HG02884 (cell line): ENCODE measurements at regions not wholly inside any gene's neighbourhood (a gene's known extent, or its start where the extent isn't known, plus 50 kb on each side); places are given as distances from the start of the nearest gene placed in this dataset.
"Not testable (repeated sequence)": the region's sequence is repeated elsewhere in the genome, so short reads cannot be mapped to it uniquely, and the experiment has no call there.

Experiments
- ATAC-seq: cut with Tn5 transposase; IDR thresholded peaks from one replicate; pipeline ENCODE4 v1.9.1; 2021; ENCODE audit warnings: mild to moderate bottlenecking, moderate library complexity; ENCODE audit not compliant: unreplicated experiment

DNA sequence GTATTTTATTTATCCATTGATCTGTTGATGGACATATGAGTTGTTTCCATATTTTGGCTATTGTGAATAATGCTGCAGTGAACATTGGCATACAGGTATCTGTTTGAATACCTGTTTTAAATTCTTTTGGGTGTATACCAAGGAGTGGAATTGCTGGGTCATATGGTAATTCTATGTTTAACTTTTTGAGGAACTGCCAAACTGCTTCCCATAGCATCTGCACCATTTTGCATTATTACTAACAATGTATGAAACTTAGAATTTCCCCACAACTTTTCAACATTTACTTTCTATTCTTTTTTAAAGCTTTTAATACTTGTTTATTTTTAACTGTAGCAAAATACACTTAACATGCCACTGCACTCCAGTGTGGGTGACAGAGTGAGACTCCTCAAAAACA, 57.0 kb upstream of the MSN start:
- no peak for ATAC-seq

DNA sequence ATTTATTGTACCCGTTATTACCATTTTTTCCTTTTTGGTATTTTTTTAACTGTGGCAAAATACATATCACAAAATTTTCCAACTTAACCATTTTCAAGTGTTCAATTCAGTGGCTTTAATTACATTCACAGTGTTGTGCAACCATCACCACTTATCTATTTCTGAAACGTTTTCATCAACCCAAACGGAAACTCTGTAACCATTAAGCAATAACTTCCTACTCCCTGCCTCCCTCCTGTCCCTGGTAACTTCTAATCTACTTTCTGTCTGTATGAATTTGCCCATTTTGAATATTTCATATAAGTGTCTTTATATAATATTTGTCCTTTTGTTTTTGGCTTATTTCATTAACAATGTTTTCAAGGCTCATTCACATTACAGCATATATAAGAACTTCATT, 57.4 kb upstream of the MSN start:
- ATAC-seq, result no peak

DNA sequence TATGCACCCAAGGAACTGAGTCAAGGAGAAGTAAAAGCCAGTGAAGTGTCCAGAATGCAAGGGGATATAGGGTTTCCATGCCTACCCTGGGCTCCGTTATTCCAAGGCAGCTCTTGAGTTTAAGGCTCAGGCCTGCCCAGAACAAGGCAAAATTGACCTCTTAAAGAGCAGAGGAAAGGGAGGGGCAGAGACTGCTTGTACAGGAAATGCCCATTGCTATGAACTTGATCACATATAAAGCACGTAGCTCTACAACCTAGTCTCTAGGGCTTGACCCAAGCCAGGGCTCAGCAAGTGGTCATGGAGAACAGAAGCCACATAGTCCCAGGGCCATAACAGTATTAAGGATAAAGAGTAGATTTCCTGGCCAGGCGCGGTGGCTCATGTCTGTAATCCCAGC, 58.2 kb upstream of the MSN start:
- no peak for ATAC-seq

DNA sequence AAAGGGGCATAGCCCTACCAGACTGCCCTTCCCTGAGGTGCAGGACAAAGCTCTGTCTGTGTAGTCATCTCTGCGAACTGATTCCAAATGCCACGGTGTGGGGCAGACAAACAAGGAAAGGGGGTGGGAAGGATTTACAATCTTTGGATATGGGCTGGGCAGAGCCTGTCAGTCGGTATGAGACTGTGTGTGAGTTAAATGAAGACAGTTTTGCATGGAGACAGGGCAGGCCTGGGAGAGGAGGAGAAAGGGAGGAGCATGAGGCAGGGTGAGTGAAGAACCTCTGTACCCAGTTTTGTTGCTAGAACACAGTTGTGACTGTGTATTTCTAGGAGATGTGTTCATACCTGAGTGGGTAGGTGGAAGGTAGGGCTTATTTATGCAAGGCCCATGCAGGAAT, 59.4 kb upstream of the MSN start:
- no peak for ATAC-seq

DNA sequence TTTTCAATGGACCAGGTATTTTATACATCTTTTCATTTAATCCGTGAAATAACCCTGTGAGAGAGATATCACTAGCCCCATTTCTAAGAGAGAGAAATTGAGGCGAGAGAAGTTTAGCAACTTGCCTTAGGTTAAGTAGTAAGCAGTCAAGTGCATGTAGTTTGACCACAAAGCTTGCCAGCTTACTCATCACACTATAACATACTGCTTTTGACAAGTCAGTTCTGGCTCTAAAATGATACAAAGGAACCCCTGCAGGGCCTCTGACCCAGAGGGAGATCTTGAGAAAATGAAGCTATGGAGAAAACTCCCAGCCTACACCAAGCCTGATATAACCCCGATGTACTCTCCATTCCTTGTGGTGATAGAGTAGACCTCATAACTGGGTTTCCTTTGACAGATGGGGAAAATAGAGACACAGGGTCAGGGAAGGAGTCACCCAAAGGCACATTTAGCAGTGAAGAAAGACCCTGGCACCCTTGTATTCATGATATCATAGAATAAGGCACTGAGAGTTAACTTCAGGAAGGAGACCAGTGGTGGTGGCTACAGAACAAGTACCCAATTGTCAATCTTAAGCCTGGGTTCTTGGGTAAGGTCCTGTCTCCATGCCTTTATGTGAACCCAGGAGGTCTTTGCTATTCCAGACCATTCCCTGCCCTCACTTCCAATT, 60.2 kb upstream of the MSN start:
- no peak for ATAC-seq

DNA sequence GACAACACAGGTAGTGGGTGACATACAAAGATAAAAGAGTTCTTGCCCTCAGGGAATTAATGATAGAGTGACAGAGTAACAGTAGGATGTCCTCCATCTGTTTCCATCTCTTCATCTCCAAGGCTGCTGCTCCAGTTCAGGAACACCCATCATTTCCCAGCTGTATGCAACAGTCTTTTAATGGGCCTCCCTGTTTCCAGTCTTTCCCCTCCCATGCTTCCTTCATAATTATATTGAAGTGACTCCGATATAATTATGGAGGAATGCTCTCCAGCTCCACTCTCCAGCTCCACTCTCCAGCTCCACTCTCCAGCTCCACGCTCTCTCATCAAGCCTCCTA, 65.3 kb upstream of the MSN start:
- ATAC-seq, result no peak

DNA sequence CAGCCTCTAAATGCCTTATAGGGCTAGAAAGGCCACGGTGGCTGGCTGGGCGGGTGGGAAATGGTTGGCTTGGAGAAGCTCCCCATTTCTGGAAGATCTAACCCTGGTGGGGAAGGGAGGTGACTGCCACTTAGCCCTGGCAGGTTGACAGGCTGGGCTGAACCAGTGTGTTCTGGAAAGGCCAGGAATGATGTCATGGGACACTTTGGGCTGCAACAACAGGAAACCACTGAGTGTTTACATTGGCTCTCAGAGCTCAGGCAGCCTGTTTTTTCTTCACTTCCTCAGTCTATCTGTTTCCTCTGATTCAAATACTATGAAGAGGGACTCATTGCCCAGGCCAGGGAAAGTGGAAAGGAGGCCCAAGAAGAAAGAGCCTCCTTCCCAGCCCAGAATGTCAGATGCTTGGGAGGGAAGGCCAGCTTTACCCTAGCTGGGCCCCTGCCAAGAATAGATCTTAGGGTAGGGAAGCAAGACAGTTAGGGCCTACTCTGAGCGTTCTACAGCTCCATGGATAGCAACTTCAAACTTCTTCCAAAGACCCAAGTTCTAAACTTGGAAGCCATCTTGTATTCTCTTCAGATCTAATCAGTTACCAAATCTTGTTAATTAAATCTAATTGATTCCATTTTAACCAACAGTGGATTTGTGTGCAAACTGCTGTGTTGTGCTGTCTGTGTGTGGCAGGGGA, 65.8 kb upstream of the MSN start:
- ATAC-seq, result peak; percentile 56

DNA sequence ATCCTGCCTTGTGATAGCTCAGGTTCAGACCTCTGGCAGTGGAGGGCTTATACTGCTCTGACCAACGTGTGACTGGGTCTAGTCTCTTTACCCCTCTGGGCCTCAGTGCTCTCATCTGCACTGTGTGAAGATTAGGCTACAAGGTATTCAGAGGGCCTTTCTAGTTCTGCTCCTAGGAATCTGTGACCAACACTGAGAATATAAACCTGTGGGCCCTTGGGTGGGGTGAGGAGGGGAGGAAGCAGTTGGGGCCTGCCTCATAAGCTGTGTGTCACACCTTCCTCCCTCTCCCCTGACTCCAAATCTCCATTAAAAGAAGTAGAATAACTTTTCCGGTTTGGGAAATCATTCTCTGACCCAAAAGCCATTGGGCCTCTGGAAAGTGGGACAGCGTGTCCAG, 66.3 kb upstream of the MSN start:
- ATAC-seq, result no peak

DNA sequence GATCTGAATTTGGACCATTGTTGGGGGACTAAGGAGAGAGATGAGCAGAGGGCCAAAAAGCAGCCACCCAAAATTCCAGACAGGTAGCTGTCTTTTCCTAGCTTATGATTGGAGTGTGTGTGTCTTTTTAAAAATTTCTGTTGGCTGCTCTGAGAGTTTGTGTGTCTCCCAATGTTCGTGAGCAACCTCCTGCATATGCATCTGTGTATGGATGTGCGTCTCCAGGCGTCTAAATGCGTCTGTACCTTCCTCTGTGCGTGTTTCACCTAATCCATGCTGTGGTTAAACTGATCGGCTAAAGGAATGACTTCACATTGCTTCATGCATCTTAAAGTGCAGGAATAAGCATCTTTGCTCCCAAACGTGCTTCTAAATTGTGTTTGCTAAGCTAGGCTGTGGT, 65.5 kb upstream of the LAS1L start:
- no peak for ATAC-seq

DNA sequence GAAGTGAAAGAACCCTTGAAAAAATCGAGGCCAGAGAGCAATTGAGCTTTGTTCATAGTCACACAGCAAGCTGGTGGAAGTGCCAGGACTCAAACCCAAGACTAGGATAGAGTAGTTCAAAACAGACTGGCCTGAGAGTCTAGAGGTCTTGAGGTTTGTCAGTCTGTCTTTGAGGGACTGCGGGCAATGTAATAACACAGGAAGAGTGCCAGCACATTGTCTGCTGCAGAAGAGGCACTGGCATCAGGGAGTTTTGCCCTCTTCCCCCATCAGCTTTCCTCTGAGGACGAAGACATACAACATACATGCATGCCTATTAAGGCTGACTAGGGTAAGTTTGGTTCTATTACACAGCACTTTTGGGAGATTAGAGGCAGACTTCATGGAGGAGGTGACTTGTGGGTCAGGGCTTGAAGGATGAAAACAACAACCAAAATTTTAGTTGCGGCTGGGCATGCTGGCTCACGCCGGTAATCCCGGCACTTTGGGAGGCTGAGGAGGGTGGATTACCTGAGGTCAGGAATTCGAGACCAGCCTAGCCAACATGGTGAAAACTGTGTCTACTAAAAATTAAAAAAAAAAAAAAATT, 64.1 kb upstream of the LAS1L start:
- no peak for ATAC-seq

DNA sequence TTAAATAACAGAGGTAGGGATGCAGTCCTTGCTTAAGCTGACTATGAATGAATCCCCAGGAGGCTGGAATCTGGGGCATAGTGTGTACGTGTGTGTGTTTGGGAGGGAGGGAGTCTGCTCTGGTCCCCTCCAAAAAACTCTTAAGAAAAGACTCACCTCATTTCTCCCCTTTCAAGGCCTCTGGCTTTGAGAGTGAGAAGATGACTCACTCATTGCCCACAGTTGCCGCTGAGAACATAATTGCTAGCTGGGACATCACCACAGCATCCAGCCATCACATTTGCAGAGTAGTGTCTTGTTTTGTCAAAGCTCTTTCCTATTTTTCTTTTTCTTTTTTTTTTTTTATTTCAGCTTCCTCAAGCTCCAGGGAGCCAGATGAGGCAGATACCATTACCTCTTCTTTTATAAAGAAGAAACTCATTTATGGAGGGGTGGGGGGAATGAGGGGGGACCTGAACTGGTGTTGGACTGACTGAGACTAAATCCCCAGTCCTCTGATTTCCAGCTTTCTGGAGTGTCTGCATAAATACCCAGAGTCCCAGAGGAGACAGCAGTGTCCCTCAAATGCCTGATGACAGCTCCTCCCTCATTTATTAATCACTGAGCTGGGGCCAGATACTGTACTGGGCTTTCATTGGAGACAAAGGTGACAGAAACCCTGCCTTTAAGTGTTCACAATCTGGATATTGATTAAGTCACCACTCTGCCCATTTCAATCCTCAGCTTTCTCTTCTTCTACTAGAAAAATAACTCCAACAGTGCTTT, 61.9 kb upstream of the LAS1L start:
- peak; percentile 62 for ATAC-seq

DNA sequence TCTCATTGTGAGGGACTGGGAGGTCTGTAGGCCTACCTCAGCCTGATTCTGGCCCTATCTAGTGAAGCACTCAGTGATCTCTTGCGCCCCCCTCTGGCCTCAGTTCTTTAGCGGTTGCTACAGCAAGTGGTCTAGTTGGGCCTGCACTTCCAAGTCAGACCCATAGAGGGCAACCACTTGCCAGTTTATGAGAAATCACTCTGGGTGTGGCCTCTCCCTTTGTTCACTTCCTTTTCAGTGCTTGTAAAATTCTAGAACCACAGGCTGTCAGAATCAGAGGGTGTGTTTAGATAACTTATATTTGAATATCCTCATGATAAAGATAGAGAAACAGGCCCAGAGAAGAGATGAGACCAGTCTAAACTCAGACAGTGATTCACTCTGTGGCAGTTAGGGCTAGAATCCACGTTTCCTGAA, 60.9 kb upstream of the LAS1L start:
- peak; percentile 58 for ATAC-seq

DNA sequence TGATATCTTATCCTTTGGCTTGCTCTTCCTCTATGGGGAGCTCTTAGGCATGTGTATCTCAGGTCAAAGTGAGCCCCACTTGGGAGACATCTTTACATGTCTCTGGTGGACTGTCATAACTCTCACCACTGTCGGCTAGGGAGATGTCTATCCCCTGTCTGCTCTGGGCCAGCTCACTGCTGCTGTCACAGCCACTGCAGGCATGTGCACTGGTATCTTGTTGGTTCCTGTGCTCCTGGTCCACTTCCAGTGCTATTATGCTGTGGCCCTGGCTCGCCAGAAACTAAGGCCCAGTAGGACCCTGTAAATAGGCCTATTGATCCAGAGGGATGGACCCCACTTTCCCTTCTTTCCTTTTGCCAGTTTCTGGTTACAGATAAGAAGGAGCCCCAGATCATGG, 56.6 kb upstream of the LAS1L start:
- ATAC-seq, result no peak

DNA sequence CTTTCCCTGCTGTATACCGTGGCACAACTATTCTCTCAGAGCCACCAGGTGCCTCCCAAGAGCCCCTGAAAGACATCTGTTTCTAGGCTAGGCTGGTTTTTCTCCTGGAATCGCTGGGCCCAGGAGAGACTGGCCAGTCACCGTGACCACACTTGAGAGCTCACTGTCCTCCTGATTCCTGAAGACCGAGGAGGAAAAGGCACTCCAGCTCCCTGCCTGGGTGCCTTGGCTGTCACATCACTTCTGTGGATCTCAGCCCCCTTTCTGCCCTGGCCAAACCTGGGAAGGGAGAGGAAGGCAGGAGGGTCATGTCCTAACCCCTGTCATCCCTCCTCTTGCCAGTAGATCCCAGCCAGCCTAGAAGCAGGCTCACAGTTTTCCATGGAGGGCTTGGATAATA, 54.7 kb upstream of the LAS1L start:
- ATAC-seq, result no peak

DNA sequence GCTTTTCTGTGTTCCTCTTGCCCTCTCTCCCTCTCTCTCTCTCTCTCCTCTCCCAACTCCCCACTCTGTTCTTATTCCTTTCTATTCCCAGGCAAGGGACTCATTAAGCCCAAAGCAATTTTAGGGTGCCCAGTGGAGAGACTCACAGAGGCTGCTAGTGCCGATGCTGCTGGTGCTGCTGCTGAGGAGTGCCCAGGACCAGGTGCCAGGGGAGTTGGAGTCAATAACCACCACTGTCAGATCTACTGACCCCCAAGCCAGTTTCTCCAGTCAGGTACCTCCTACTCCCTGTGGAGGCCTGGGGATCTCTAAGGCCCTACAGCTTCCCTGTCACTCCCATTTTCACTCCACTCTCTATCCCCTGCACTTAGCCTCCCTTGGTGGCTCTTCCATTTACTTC, 54.2 kb upstream of the LAS1L start:
- no peak for ATAC-seq

DNA sequence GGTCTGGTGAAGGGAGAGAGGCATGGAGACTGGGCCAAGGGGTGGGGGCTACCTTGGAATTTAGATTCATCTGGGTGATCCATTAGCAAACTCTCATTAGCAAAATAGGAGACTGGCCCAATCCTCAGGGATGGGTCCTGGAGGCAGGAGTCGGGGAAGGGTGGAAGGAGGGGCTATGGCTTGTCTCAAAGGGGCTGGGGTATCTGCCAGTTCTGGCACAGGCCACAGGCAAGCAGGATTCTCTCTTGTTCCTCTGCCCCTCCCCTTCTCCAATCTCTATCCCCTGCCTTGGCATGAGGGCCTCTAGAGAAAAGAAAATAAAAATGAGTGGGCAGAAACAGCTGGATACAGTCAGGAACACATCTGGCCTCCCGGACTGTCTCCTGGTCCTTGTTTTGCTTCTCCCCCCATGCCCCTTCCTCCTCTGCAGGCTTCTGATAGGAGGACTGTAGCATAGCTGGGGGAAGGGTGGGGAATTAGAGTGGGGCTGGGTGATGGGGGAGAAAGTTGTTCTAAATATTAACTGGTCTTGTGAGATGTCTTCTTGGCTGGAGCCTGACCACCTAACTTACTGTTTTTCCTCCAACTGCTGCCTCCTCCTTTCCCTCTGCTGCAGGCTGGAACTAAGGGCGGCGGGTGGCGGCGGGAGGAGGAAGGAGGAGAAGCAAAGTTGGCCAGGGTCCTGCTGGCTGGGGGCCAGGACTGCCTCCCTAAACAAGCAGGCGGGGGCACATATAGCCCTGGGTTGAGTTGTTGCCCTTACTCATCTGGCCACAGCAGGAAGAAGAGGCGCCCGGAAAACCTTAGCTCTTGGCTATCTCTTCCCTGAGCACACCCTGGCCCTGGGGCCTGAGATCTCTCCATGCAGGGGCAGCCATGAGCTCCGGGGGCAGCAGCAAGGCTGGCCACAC, 53.3 kb upstream of the LAS1L start:
- no peak for ATAC-seq

DNA sequence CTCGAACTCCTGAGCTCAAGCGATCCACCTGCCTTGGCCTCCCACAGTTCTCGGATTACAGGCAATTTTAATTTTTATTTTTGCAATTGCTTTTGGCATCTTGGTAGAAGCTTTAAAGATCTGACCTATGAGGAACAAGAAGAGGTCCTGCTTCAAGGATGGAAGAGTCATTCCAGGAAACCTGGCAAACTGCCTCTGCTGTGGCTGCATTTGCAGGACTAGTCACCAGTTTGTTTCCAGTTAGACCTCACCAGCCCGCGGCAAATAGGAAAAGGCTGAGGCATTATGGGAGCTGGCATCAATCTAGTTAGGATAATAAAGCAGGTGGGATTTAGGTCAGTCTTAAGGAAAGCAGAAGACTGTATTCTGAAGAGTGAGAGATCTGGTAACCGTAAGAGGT, 51.9 kb upstream of the LAS1L start:
- no peak for ATAC-seq

DNA sequence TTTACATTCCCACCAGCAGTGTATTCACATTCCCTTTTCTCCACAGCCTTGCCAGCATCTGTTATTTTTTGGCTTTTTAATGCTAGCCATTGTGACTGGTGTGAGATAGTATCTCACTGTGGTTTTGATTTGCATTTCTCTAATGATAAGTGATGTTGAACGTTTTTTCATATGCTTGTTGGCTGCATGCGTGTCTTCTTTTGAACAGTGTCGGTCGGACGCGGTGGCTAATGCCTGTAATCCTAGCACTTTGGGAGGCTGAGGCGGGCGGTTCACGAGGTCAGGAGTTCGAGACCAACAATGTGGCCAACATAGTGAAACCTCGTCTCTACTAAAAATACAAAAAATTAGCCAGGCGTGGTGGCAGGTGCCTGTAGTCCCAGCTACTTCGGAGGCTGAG, 50.6 kb upstream of the LAS1L start:
- not testable (repeated sequence) for ATAC-seq
